DMS79 (cell line): ENCODE measurements at regions not wholly inside any gene's neighbourhood (a gene's known extent, or its start where the extent isn't known, plus 50 kb on each side); places are given as distances from the start of the nearest gene placed in this dataset.
"Not testable (repeated sequence)": the region's sequence is repeated elsewhere in the genome, so short reads cannot be mapped to it uniquely, and the experiment has no call there.

Experiments
- DNase-seq: peaks from one replicate; lab custom pipeline; 2025; lab: John Stamatoyannopoulos, UW

DNA sequence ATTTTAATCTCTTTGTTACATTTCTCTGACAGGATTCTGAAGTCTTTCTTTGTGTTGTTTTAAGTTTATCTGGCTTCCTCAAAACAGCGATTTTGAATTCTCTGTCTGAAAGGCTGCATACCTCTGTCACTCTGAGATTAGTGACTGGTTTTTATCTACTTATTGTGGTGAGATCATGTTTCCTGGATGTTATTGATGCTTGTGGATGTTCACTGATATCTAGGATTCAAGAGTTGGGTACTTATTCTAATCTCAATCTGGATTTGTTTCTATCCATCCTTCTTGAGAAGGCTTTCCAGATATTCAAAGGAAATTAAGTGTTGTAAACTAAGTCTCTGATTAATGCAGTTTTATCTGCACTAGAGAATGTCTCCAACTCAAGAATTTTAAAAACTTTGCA is 1076.1 kb upstream of the ADGRB3 start:
- no peak for DNase-seq

DNA sequence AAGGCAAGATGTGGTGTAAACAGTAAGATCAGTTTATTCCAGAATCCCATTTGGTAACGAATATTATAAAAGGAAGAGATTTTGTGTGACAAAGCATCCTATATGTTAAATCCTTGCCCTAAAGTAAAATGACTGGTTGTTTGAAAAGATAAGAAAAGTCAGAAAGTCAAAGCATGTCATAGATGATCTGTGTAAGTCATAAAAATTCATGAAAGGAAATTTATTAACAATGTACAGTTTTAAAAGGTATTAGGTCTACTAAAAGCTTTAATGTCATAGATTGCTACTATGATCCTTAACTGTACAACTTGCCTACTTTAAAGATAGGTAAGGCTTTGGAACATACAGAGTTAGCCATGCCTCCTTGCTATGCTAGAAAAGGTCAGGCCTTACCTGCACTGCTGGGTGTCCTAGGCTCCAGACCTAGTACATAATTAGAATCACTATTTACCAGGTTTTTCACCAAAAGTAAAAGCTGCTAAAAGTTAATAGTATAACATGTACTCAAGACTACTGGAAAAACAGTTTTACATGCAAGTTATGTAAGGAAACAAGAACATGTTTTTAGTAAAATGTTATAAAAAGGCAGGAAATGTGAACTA is 1090.1 kb upstream of the ADGRB3 start:
- no peak for DNase-seq

DNA sequence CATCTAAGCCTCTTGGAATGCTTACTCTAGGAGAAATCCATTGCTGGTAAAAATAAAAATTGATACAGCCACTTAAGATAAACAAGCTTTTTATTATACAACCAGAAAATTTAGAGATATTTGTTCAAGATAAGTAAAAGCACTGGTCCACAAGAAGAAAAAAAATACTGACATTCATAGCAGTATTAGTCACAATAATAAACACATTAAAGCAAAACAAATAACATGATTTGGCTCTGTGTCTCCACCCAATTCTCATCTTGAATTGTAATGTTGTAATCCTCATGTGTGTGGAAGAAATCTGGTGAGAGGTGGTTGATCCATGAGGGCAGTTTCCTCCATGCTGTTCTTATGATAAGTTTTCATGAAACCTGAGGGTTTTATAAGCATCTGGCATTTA is 1093.5 kb upstream of the ADGRB3 start:
- no peak for DNase-seq

DNA sequence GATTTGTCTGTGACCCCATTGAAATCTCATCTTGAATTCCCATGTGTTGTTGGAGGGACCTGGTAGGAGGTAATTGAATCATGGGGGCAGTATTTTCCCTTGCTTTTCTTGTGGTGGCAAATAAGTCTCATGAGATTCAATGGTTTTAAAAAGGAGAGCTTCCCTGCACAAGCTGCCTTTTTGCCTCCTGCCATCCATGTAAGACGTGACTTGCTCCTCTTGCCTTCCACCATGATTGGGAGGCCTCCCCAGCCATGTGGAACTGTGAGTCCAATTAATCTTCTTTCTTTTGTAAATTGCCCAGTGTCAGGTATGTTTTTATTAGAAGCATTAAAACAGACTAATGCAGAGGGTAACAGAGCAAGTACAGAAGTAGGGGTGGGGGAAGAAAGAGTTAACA is 1097.0 kb upstream of the ADGRB3 start:
- no peak for DNase-seq

DNA sequence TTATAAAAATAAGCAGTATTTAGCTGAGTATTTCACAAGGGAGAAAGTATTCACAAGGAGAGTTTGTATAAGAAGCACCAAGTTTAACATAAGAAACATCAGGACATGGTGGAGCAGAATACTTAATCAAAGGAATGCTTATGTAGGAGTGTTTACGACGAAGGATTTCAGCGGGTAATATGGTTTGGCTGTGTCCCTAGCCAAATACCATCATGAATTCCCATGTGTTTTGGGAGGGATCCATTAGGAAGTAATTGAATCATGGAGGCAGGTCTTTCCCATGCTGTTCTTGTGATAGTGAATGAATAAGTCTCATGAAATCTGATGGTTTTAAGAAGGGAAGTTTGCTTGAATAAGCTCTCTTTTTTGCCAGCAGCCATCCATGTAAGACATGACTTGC is 1099.1 kb upstream of the ADGRB3 start:
- DNase-seq: no peak

DNA sequence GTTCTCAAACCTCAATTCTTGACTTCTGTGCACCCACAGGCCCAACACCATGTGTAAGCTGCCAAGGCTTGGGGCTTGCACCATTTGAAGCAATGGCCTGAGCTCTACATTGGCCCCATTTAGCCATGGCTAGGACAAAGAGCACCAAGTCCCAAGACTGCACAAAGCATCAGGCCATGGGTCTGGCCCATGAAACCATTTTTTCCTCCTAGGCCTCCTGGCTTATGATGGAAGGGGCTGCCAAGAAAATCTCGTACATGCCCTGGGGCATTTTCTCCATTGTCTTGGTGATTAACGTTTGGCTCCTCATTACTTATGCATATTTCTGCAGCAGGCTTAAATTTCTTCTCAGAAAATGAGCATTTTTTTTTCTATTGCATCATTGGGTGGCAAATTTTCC is 1128.7 kb upstream of the ADGRB3 start:
- no peak for DNase-seq

DNA sequence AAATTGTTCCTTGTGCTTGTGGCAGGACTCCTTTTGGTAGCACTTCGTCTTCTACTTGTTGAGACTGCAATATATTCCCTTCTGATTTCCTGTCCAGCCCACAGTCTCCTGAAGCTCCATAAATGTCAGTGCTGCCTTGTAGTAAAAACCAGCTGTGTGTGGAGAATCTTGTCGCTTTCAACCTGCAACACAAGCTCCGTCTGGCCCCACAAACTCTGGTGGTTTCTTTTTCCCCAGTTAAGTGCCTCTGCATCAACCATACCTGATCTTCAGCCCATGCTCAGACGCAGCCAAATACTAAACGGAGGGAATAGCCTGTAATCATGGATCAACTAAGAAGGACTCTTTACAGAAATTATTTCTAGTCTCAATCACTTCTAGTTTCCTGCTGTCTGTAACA is 1133.3 kb upstream of the ADGRB3 start:
- no peak for DNase-seq

DNA sequence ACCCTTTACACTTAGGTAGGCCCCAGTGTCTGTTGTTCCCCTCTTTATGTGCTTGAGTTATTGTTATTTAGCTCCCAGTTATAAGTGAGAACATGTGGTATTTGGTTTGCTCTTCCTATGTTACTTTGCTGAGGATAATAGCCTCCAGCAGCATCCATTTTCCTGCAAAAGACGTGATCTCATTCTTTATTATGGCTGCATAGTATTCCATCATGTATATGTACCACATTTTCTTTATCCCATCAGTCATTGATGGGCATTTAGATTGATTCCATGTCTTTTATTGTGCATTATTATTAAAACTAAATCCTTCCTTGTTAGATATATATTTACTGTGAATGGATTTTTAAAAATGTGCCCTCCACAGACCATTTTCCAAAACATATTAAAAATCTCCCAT is 1137.3 kb upstream of the ADGRB3 start:
- no peak for DNase-seq

DNA sequence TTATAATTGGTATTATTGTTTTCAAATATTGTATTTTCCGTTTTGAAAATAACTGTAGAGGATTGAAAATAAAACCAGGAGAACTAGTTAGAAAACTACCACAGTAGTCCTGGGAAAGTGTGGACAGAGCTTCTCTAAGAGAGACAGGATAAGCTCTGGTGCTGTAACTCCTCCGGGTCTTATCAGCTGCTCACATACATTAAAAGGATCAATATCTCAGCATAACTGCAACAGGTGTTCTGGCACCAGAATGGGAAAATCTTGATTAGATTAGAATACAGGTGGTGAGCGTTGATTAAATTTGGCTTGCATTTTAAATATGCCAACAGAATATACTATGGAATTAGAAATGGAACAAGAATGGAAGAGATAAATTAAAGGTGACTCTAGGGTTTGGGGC is 1138.9 kb upstream of the ADGRB3 start:
- DNase-seq: no peak

DNA sequence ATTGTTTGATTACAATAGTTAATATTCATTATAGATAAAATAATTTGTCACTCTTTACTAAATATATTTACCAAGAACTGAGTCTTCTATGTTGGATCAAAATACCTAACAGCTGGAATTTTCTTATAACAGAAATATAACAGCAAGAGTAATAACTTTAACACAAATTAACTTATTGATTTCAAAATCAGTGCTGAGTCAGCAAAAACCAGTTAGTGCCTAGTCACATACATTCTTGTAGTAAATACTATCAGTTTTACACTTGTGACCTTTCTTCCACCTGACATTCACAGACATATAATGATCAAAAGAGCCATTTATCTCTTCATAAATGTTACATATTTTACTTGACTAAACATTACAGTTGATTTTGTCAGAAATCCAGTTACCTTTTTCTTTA is 1141.4 kb upstream of the ADGRB3 start:
- no peak for DNase-seq

DNA sequence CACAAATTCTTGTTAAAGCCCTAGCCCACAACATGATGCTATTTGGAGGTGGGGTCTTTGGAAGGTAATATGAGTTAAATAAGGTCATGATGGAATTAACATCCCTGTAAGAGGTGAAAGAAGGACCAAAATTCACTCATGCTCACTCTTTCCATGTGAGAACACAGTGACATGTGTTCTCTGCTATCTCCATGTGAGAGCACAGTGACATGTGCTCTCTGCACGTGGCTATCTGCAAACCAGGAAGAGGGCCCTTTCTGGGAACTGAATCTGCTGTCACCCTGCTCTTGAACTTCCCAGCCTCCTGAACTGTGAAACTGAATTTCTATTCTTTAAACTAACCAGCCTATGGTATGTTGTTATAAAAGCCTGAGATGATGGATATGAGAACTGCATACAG is 1159.4 kb upstream of the ADGRB3 start:
- no peak for DNase-seq

DNA sequence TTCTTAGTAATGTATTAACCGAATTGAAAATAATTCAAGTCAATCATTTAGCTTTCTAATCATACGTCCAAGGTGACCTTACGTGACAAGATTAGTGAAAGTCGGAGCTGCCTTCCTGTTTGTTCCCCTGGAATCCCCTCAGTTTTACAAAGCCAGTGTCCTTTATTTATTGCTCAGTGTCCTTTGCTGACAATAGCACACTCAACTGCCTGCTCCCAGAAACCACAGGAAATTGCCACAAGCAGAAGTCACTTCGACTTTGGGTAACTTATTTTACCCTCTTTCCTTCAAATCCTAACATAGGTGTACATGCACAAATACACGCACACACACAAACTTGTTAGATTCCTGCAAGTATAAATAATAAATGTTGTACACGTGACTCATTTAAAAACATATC is 1167.7 kb upstream of the ADGRB3 start:
- DNase-seq: no peak

DNA sequence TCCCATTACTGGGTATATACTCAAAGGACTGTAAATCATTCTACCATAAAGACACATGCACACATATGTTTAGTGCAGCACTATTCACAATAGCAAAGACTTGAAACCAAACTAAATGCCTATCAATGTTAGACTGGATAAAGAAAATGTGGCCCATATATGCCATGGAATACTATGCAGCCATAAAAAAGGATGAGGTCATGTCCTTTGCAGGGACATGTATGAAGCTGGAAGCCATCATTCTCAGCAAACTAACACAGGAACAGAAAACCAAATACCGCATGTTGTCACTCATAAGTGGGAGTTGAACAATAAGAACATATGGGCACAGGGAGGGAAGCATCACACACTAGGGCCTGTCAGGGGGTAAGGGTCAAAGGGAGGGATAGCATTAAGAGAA is 1172.4 kb upstream of the ADGRB3 start:
- not testable (repeated sequence) for DNase-seq

DNA sequence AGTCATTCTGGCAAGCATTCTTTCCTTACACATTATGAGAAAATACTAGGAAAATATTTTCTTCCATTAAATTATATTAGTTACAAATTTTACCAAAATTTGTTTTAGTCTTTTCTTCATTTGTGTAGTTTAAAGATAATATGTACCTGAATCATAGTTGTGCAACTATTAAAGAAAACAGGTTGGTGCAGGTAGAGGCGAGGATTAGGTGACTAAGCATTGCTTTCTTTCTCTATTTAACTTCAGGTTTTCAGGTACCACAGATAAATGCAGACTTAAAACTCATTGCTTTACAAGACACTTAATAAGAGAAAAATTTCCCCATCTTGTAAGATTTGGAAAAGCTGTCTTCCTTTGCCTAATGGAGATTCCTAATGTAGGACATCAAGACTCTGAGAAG is 1175.5 kb upstream of the ADGRB3 start:
- DNase-seq: no peak

DNA sequence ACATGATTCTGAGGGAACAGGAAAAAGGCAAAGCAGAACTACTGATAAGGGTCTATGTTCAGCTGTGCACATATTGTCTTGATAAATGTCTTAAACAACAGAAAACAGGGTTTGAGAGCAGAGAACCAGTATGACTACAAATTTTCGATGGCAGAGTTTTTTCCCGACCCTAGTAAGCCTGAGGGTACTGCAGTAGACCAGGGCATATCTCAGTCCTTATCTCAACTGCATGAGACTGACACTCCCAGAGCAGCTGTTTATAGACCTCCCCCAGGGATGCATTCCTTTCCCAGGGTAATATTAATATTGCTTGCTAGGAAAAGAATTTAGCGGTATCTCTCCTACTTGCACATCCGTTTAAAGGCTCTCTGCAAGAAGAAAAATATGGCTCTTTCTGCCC is 1176.8 kb upstream of the ADGRB3 start:
- DNase-seq: no peak

DNA sequence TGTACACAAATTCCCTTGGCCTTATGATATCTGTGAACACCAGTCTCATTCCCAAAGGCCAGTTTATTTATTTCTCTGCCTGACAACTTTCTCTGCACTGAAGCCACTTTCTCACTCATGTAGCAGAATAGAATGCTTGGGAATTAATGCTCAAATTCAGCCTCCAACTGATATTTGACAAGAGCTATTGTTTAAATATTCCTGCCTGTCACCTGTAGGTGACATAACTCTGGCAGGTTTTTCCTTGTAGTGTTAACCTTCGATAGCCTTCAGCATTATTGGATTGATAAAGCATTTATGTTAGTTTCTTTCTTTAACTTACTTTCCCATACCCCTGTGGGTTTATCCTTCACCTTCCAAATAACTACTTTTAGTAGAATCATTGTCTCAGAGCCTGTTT is 1183.2 kb upstream of the ADGRB3 start:
- DNase-seq: no peak

DNA sequence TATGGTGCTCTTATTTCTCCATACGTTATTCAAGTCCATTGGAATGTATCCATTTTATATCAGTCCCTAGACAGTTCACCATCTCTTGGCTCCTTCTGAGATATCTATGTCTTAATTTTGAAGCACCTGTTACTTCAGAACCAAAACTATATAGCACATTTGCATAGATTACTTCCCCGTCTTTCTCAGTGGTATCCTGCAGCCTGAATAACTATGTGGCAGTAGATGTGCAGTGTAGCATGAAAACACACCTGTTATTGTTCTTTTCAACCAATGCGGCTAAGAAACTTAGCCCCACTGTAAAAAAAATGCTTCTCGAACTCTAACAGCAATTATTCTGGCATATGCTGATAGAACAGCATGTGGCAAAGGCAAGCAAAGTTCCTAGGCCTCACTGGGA is 1184.4 kb upstream of the ADGRB3 start:
- no peak for DNase-seq

DNA sequence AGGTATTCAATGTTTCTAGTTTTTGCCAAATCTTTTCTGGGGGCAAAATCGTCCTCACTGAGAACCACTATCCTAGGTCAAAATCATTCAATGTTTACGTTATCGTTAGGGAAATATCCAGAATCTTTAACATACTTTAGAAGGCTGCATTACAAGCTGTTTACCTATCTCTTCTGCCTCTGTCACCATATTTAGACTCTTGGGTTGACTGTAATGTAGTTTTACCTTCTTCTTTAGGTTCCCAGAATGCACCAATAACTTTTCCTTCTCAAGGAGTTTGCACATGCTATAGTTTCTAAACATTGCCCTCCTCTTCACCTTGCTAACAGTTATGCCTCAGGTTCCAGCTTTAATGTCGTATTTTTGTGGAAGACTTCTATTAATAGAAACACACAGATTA is 1185.5 kb upstream of the ADGRB3 start:
- DNase-seq: no peak

DNA sequence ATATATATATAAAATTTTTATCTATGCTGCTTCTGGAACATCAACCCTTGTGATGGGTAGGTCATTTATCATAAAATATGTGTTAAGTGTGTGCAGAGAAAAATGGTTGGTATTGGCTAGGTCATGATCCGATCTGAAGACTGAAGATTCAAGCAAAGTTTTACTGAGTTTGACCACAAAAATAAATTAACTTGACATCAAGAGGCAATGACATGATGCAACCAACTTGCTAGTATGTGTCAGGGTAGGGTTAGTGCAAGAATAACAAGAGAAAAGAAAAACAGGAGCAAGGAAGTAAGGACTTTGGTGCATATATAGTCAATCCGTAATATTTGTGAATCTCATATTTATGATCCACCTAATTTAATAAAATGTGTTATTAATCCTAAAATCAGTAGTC is 1202.0 kb upstream of the ADGRB3 start:
- no peak for DNase-seq

DNA sequence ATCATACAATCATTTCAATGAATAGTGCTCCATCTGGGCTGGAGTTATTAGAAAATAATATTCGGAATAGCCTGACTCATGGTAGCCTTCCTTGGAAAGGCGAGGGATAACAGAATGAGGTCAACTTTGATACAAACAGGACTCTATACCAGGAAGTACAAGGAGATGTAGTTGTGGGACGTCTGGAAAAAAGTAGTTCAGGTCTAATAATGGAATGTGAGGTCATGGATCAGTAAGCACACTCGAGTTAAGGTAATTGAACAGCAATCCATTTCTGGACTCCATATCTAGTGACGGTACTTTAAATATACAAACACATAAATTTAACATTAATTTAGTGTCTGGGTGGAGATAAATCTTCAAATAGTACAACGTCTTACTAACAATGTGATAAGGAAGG is 1204.0 kb upstream of the ADGRB3 start:
- DNase-seq: no peak

DNA sequence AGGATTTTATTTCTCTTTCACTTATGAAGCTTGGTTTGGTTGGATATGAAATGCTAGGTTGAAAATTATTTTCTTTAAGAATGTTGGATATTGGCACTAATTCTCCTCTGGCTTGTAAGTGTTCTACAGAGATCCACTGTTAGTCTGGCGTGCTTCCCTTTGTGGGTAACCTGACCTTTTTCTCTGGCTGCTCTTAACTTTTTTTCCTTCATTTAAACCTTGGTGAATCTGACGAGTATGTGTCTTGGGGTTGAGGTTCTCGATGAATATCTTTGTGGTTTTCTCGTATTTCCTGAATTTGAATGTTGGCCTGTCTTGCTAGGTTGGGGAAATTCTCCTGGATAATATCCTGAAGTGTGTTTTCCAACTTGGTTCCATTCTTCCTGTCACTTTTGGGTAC is 1208.4 kb upstream of the ADGRB3 start:
- DNase-seq: not testable (repeated sequence)

DNA sequence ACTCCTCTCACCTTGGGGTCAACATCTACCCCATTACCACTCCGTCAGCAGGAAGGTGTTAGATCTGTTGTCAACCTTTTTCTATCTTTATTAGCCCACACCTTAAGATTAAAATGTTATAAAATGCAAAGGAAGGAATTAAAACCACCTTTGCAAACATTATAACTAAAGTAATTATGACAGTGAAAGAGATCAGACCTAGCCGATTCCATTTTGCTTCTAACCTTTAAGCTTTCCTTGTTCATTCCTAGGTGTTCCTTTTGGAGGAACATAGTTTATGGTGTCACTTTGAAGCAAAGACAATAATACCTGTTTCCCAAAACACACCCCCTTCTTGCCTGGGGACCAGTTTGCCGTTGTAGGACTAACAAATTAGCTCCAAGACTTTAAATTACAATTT is 1223.0 kb upstream of the ADGRB3 start:
- DNase-seq: no peak

DNA sequence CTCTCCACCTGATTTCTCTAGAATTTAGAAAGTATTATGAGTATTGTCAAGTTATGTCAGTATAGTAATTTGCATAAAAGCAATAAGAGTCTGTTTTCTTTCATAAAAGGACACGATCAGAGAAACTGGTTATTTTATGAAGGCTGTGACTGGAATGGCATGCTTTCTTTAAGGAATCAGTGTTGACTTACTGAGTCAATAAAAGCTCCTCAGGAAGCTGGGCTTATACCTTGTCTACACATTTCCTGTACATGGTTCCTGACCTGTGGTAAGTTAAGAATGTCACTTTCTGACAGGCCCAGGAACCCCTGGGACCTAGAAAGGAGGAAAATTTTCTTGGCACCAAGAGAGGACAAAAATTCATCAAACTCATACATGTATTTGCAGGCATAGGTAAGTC is 1224.0 kb upstream of the ADGRB3 start:
- DNase-seq: no peak

DNA sequence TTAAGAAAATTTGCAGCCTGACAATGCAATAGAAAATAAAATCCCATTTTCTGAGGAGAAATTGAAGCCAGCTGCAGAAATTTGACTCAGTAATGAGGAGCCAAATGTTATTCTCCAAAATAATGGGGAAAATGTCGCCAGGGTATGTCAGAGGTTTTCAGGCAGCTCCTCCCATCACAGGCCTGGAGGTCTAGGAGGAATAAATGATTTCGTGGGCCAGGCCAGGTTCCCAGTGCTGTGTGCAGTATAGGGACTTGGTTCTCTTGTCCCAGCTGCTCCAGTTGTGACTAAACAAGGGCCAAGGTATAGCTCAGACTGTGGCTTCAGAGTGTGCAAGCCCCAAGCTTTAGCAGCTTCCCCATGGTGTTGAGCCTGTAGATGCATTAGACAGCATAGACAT is 1240.8 kb upstream of the ADGRB3 start:
- no peak for DNase-seq

DNA sequence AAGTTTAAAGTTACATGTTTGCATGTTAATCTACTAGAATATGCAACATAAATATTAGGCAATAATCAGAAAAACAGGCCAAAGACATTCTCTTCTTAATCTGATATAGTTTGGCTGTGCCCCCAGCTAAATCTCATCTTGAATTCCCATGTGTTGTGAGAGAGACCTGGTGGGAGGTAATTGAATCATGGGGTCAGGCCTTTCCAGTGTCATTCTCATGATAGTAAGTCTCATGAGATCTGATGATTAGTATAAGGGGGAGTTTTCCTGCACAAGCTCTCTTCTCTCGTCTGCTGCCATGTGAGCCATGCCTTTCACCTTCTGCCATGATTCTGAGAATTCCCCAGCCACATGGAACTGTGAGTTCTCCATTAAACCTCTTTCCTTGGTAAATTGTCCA is 1241.7 kb upstream of the ADGRB3 start:
- DNase-seq: no peak
